ENCODE measurements at regions not wholly inside any gene's neighbourhood (a gene's known extent, or its start where the extent isn't known, plus 50 kb on each side); places are given as distances from the start of the nearest gene placed in this dataset.

DNA sequence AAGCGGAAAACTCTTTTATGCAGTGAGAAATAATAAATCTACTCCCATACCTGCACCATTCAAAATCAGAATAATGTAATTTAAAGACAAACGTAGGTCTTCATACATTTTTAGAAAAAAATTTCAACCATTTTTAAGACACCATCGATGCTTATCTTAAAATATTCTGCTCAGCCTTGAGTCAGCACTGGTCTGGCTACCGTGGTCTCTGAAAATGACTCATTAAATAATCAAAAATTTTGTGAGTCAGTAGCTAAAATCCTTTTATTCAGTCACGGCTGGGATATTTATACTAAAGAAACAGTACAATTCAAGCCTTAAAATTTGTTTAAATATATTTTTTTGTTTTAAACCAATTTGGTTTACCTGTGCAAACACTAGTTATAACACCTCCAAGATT is 2862.8 kb upstream of the PCDH20 start:
- Histone ChIP-seq H3F3A (replicated peaks; ENCODE audit: low read depth) (no peaks in the 10 kb centered on the region), H3K4me1 (ENCODE audit: insufficient read depth) (no peaks in the 10 kb centered on the region), H3K27ac (ENCODE audit: low read depth) (no peak overlapping the region), H3K4me2 (no peak overlapping the region), H4K20me1 (replicated peaks; ENCODE audit: insufficient read depth) (no peaks in the 10 kb centered on the region), H2AFZ (no peak overlapping the region), H3K4me3 (no peak overlapping the region), H3K36me3 (ENCODE audit: insufficient read depth) (peaks cover 8% of the 10 kb centered on the region), H3K79me2 (replicated peaks; ENCODE audit: insufficient read depth) (no peaks in the 10 kb centered on the region), H3K27me3 (ENCODE audit: insufficient read depth) (no peaks in the 10 kb centered on the region), H3K9me2 (ENCODE audit: insufficient read depth) (no peaks in the 10 kb centered on the region; the same call in 1 of the 2 replicates)
- H3K36me3 Mint-ChIP-seq (ENCODE audit: low read depth), result peaks cover 5% of the 10 kb centered on the region; the same call in 2 of the 3 replicates
- no peak overlapping the region for H3K27ac Mint-ChIP-seq
- H3K27me3 Mint-ChIP-seq (ENCODE audit: insufficient read depth, low read depth, poor library complexity), result peaks cover 2% of the 10 kb centered on the region
- no peak for TF ChIP-seq ZNF114 (CRISPR knock-in tag; IDR thresholded peaks at IDR 0.05)
- no peak for TF ChIP-seq POLR2AphosphoS5 (IDR thresholded peaks at IDR 0.05; ENCODE audit: low read depth)
- TF ChIP-seq, protein P1, sequence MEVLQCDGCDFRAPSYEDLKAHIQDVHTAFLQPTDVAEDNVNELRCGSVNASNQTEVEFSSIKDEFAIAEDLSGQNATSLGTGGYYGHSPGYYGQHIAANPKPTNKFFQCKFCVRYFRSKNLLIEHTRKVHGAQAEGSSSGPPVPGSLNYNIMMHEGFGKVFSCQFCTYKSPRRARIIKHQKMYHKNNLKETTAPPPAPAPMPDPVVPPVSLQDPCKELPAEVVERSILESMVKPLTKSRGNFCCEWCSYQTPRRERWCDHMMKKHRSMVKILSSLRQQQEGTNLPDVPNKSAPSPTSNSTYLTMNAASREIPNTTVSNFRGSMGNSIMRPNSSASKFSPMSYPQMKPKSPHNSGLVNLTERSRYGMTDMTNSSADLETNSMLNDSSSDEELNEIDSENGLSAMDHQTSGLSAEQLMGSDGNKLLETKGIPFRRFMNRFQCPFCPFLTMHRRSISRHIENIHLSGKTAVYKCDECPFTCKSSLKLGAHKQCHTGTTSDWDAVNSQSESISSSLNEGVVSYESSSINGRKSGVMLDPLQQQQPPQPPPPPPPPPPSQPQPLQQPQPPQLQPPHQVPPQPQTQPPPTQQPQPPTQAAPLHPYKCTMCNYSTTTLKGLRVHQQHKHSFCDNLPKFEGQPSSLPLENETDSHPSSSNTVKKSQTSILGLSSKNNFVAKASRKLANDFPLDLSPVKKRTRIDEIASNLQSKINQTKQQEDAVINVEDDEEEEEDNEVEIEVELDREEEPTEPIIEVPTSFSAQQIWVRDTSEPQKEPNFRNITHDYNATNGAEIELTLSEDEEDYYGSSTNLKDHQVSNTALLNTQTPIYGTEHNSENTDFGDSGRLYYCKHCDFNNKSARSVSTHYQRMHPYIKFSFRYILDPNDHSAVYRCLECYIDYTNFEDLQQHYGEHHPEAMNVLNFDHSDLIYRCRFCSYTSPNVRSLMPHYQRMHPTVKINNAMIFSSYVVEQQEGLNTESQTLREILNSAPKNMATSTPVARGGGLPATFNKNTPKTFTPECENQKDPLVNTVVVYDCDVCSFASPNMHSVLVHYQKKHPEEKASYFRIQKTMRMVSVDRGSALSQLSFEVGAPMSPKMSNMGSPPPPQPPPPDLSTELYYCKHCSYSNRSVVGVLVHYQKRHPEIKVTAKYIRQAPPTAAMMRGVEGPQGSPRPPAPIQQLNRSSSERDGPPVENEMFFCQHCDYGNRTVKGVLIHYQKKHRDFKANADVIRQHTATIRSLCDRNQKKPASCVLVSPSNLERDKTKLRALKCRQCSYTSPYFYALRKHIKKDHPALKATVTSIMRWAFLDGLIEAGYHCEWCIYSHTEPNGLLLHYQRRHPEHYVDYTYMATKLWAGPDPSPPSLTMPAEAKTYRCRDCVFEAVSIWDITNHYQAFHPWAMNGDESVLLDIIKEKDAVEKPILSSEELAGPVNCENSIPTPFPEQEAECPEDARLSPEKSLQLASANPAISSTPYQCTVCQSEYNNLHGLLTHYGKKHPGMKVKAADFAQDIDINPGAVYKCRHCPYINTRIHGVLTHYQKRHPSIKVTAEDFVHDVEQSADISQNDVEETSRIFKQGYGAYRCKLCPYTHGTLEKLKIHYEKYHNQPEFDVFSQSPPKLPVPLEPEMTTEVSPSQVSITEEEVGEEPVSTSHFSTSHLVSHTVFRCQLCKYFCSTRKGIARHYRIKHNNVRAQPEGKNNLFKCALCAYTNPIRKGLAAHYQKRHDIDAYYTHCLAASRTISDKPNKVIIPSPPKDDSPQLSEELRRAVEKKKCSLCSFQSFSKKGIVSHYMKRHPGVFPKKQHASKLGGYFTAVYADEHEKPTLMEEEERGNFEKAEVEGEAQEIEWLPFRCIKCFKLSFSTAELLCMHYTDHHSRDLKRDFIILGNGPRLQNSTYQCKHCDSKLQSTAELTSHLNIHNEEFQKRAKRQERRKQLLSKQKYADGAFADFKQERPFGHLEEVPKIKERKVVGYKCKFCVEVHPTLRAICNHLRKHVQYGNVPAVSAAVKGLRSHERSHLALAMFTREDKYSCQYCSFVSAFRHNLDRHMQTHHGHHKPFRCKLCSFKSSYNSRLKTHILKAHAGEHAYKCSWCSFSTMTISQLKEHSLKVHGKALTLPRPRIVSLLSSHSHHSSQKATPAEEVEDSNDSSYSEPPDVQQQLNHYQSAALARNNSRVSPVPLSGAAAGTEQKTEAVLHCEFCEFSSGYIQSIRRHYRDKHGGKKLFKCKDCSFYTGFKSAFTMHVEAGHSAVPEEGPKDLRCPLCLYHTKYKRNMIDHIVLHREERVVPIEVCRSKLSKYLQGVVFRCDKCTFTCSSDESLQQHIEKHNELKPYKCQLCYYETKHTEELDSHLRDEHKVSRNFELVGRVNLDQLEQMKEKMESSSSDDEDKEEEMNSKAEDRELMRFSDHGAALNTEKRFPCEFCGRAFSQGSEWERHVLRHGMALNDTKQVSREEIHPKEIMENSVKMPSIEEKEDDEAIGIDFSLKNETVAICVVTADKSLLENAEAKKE (CRISPR knock-in tag; IDR thresholded peaks at IDR 0.05), result no peak
- TF ChIP-seq, protein P2, sequence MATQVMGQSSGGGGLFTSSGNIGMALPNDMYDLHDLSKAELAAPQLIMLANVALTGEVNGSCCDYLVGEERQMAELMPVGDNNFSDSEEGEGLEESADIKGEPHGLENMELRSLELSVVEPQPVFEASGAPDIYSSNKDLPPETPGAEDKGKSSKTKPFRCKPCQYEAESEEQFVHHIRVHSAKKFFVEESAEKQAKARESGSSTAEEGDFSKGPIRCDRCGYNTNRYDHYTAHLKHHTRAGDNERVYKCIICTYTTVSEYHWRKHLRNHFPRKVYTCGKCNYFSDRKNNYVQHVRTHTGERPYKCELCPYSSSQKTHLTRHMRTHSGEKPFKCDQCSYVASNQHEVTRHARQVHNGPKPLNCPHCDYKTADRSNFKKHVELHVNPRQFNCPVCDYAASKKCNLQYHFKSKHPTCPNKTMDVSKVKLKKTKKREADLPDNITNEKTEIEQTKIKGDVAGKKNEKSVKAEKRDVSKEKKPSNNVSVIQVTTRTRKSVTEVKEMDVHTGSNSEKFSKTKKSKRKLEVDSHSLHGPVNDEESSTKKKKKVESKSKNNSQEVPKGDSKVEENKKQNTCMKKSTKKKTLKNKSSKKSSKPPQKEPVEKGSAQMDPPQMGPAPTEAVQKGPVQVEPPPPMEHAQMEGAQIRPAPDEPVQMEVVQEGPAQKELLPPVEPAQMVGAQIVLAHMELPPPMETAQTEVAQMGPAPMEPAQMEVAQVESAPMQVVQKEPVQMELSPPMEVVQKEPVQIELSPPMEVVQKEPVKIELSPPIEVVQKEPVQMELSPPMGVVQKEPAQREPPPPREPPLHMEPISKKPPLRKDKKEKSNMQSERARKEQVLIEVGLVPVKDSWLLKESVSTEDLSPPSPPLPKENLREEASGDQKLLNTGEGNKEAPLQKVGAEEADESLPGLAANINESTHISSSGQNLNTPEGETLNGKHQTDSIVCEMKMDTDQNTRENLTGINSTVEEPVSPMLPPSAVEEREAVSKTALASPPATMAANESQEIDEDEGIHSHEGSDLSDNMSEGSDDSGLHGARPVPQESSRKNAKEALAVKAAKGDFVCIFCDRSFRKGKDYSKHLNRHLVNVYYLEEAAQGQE (IDR thresholded peaks at IDR 0.05; ENCODE audit: unreplicated experiment), result no peak
- TF ChIP-seq EZH2phosphoT487 (IDR thresholded peaks at IDR 0.05; ENCODE audit: unreplicated experiment), result no peak
- no peaks in the 10 kb centered on the region; the same call in 2 of the 3 replicates for H3K4me1 Mint-ChIP-seq
- no peak for ATAC-seq
- DNase-seq (ENCODE audit: low spot score), result no peak
- peaks cover 7% of the 10 kb centered on the region for H3K9me3 Mint-ChIP-seq
- H3K4me3 Mint-ChIP-seq, result no peak overlapping the region

Data from GM23338 (cell line).